ENCODE measurements at regions not wholly inside any gene's neighbourhood (a gene's known extent, or its start where the extent isn't known, plus 50 kb on each side); places are given as distances from the start of the nearest gene placed in this dataset.

GRCh38 chr14:62189698-62190097 lies 427.5 kb downstream of the SNAPC1 start (continued):
- no peak for TF ChIP-seq CREB3 (tag; conservative IDR thresholded peaks at IDR 0.05; ENCODE audit: low read depth)

- no peaks in the 10 kb centered on the region for H3K27me3 ChIP-seq (ENCODE audit: control insufficient read depth in 2 of 2, insufficient read depth in 2 of 2, low read length in 2 of 2)
- no peaks in the 10 kb centered on the region for H3K4me1 ChIP-seq (replicated peaks in 1 of 2; ENCODE audit: control insufficient read depth in 2 of 2, insufficient read depth in 2 of 2, low read length in 2 of 2)
- H3K36me3 ChIP-seq (ENCODE audit: control insufficient read depth, insufficient read depth, low read length) = no peaks in the 10 kb centered on the region
- no TSS peak for BruUV-seq (replicated peaks)
- no peak for TF ChIP-seq TBL1XR1 (IDR thresholded peaks at IDR 0.05; ENCODE audit: low read length in 2 of 2)
- no peak overlapping the region for H3K4me3 ChIP-seq
- no peaks in the 10 kb centered on the region for H3K9me3 ChIP-seq (replicated peaks; ENCODE audit: control insufficient read depth, insufficient read depth, low read depth, low read length)
- WGBS (ENCODE audit: insufficient coverage, low coverage, missing lambda C conversion rate) = 0% methylated on average over 3 of the region's 3 CpGs
- intact Hi-C loops (cut with micrococcal nuclease) (no loop called here), in situ Hi-C loops (cut with MboI) (no loop called here)
- no peak overlapping the region for H3K9ac ChIP-seq (ENCODE audit: insufficient read depth in 1 of 2, low read depth in 2 of 2, low read length in 2 of 2)
- ChIA-PET POLR2A (no interaction called here), CTCF (ENCODE audit: low intra/inter-chr PET ratio) (no interaction called here)
- no peak overlapping the region for H2AFZ ChIP-seq (ENCODE audit: low read depth, low read length)
- H3K4me2 ChIP-seq (ENCODE audit: insufficient read depth, low read length) = no peak overlapping the region
- no peaks in the 10 kb centered on the region for H3K9me1 ChIP-seq (ENCODE audit: control insufficient read depth, insufficient read depth, low read length)
- no peak overlapping the region for H3K27ac ChIP-seq (ENCODE audit: extremely low read depth, low read depth, low read length)
- no peaks in the 10 kb centered on the region for H4K20me1 ChIP-seq (replicated peaks; ENCODE audit: control insufficient read depth, insufficient read depth, low read length)
- no peak for DNase-seq (ENCODE audit: extremely low read depth in 1 of 4, low spot score in 3 of 4)
- ATAC-seq = no peak
- no peak for FAIRE-seq
- no peaks in the 10 kb centered on the region for H3K79me2 ChIP-seq (ENCODE audit: control insufficient read depth, insufficient read depth, low read length)
These were observed 444.2 kb downstream of the SNAPC1 start for GRCh38 chr14:62206456-62206855.

- Histone ChIP-seq H3K9ac (ENCODE audit: insufficient read depth in 1 of 2, low read depth in 2 of 2, low read length in 2 of 2) (no peak overlapping the region), H3K27ac (ENCODE audit: extremely low read depth, low read depth, low read length) (no peak overlapping the region), H3K27me3 (ENCODE audit: control insufficient read depth in 2 of 2, insufficient read depth in 2 of 2, low read length in 2 of 2) (no peaks in the 10 kb centered on the region), H3K9me3 (replicated peaks; ENCODE audit: control insufficient read depth, insufficient read depth, low read depth, low read length) (no peaks in the 10 kb centered on the region), H3K4me3 (no peak overlapping the region), H3K36me3 (ENCODE audit: control insufficient read depth, insufficient read depth, low read length) (no peaks in the 10 kb centered on the region), H3K79me2 (ENCODE audit: control insufficient read depth, insufficient read depth, low read length) (no peaks in the 10 kb centered on the region), H3K4me1 (replicated peaks in 1 of 2; ENCODE audit: control insufficient read depth in 2 of 2, insufficient read depth in 2 of 2, low read length in 2 of 2) (no peaks in the 10 kb centered on the region), H4K20me1 (replicated peaks; ENCODE audit: control insufficient read depth, insufficient read depth, low read length) (no peaks in the 10 kb centered on the region), H3K9me1 (ENCODE audit: control insufficient read depth, insufficient read depth, low read length) (no peaks in the 10 kb centered on the region), H3K4me2 (ENCODE audit: insufficient read depth, low read length) (no peak overlapping the region), H2AFZ (ENCODE audit: low read depth, low read length) (no peak overlapping the region)
- intact Hi-C loops (cut with micrococcal nuclease) (no loop called here), in situ Hi-C loops (cut with MboI) (no loop called here)
- WGBS (ENCODE audit: insufficient coverage, low coverage, missing lambda C conversion rate) = 0% methylated on average over 3 of the region's 3 CpGs
- ATAC-seq (no peak), DNase-seq (ENCODE audit: extremely low read depth in 1 of 4, low spot score in 3 of 4) (no peak), FAIRE-seq (no peak)
- CTCF ChIA-PET (ENCODE audit: low intra/inter-chr PET ratio) = interaction anchor here (0.6 kb wide), 1 partner anchor 55 kb away, joined by 4 read pairs; no protein-coding TSS in a partner anchor
- BruUV-seq (replicated peaks) = no TSS peak
- POLR2A ChIA-PET = no interaction called here
- no peak for TF ChIP-seq KHSRP (IDR thresholded peaks at IDR 0.05)
- TF ChIP-seq CHCHD3 (CRISPR knock-in tag; IDR thresholded peaks at IDR 0.05) = no peak
- TF ChIP-seq PRDM10 (IDR thresholded peaks at IDR 0.05; ENCODE audit: partially characterized antibody) = no peak
- no peak for TF ChIP-seq ZBTB5 (IDR thresholded peaks at IDR 0.05)
These were observed 447.2 kb downstream of the SNAPC1 start for GRCh38 chr14:62209287-62209899.
